ENCODE measurements at regions not wholly inside any gene's neighbourhood (a gene's known extent, or its start where the extent isn't known, plus 50 kb on each side); places are given as distances from the start of the nearest gene placed in this dataset.

DNA sequence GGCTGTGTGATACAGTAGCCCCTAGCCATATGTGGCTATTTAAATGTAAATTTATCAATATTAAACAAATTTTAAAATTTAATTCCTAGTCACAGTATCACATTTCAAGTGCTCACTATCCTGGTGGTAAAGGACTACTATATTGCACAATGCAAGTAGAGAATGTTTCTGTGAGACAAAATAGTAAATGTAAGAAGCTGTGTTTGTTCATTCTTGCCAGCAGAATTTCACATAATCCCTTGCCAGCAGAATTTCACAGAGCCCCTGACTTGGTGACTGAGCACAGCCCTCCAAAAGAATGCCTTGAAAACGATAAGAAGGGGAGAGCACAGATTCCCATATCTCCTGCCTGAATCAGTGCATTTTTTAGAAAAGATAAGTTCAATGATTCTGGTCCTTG is 75.9 kb upstream of the SELENOP start:
- no peak overlapping the region for H3K27ac ChIP-seq
- TF ChIP-seq, protein P1, sequence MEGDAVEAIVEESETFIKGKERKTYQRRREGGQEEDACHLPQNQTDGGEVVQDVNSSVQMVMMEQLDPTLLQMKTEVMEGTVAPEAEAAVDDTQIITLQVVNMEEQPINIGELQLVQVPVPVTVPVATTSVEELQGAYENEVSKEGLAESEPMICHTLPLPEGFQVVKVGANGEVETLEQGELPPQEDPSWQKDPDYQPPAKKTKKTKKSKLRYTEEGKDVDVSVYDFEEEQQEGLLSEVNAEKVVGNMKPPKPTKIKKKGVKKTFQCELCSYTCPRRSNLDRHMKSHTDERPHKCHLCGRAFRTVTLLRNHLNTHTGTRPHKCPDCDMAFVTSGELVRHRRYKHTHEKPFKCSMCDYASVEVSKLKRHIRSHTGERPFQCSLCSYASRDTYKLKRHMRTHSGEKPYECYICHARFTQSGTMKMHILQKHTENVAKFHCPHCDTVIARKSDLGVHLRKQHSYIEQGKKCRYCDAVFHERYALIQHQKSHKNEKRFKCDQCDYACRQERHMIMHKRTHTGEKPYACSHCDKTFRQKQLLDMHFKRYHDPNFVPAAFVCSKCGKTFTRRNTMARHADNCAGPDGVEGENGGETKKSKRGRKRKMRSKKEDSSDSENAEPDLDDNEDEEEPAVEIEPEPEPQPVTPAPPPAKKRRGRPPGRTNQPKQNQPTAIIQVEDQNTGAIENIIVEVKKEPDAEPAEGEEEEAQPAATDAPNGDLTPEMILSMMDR (conservative IDR thresholded peaks at IDR 0.05), result no peak

DNA sequence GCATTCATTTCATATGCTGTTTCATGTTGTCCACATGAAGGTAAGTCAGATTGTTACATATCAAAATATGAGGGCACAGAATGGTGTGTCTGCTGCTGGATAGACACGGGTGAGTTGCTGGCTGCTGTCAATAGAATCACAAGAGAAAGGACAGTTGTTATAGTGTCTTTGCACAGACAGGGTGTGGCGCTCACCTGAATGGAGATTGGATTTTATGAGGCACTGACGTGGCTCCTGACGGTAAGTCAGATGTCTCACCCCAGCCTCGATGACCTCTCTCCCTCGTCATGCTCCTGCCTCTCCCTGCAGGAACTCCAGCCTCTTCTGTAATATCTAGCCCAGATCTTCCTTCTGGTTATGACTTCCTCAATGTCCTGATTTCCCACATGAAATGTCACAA is 75.4 kb upstream of the SELENOP start:
- no peak overlapping the region for H3K27ac ChIP-seq
- TF ChIP-seq, protein P1 (conservative IDR thresholded peaks at IDR 0.05), result no peak

DNA sequence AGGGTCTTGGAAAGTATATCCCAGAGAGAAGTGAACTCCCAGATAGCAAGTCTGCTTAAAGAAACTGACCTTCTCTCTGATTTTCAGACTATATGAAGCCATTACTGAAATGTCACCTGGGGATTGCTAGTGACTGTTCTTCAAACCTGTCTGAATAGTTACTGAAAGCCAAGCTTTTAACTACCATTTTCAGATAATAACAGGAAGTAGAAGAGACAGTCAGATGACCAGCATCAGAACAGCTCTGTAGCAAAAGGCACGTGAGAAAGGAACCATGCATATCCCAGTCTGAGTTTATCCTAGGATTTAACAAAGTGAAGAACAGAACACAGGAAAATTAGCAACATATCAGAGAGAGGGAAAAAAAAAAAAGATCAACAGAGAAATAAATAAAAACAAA is 74.9 kb upstream of the SELENOP start:
- TF ChIP-seq, protein P1 (conservative IDR thresholded peaks at IDR 0.05), result no peak
- H3K27ac ChIP-seq, result no peak overlapping the region

DNA sequence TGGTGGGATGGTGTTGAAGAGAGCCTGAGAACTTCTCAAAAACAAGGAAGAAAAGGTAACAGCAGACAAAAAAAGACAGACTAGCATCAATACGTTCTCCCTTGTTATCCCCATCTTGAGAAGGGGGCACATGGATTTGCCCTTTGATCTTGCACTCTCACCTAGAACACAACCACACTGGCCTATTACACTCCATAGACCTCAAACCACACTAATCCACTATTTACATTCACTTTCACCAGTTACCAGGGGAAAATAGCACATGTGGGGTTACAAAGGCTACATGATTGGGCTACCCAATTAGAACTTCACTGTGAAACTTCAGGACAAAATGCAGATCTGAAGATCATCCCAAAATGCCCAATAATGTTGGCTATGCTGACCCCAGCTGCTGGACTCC is 72.6 kb upstream of the SELENOP start:
- no peak overlapping the region for H3K27ac ChIP-seq
- TF ChIP-seq, protein P1 (conservative IDR thresholded peaks at IDR 0.05), result no peak

DNA sequence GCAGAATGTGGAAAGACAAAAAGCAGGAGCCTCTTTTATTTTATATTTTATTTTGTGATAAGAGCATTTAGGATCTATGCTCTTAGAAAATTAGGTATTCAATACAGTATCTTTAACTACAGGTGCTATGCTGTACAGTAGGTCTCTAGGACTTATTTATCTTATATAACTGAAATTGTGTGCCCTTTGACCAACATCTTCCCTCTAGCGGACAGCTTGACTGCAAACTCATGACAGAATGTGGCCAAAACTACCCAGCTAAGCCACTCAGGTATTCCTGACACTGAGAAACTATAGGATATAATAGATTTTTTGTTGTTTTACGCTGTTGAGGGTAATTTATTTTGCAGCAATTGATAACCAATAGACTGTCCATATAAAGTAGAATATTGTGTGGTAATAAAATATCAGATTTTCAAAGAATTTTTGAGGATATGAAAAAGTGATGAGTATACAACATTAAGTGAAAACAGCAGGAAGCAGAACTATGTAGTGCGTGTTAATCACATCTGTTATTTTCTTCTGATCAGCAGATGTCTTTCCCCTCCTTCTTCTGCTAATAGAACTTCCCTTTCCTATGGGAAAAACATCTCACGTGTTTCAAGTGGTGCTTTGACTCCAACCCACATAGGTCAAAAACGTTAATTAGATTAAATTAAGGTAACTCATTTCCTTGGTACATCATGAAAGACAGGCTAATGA is 69.9 kb upstream of the SELENOP start:
- H3K27ac ChIP-seq, result no peak overlapping the region
- TF ChIP-seq, protein P1 (conservative IDR thresholded peaks at IDR 0.05), result no peak

DNA sequence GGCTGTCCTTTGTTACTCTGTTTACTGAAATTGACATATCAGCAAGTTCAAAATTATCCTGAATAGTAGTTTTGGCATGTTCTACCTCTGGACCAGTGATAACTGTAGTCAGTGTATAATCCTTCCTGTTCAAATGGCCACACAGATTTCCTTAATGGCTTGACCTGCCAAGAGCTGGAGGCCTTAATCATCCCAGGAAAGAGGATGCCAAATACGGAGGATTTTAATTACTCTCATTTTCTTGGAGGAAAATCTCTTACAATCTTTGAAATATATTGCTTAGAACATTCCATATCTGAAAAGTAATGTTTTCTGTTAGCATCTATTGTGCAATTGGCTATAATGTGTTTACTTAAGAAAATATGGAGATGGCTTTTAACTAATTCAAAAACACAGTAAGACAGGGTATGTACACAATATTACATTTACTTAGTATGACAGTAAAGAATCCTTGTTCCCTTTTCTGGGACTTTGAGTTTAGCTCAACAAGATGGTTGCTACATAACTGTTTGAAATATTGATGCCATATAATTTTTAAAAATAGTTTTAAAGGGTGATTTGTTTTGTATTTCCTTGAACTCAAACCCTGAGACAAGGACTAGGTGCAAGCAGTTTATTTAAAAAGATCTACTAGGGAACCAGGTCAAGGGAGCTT is 68.9 kb upstream of the SELENOP start:
- no peak overlapping the region for H3K27ac ChIP-seq
- TF ChIP-seq, protein P1 (conservative IDR thresholded peaks at IDR 0.05), result no peak

DNA sequence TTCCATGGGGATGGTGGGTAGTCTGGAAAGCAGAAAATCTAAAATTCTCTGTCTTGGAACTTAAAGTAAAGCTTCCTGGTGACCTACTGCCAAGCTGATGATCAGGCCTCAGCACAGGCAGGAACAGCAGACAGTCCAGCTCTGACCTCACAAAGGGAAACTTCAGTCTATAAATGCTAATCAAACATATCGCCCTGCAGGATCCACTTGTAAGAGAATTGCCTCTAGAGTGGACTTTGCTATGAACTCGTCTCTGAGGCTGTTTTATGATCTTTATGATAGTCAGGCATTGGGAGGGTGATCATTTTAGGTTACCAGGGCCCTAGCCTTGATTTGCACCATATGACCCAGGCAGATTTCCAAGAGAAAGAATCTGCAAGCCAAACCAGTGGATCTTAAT is 67.6 kb upstream of the SELENOP start:
- TF ChIP-seq, protein P1 (conservative IDR thresholded peaks at IDR 0.05), result no peak
- peak overlapping the region; percentile 52 for H3K27ac ChIP-seq

Measured in VCaP (cell line).